Mononuclear cell (primary cell): ENCODE measurements at regions not wholly inside any gene's neighbourhood (a gene's known extent, or its start where the extent isn't known, plus 50 kb on each side); places are given as distances from the start of the nearest gene placed in this dataset.
"Not testable (repeated sequence)": the region's sequence is repeated elsewhere in the genome, so short reads cannot be mapped to it uniquely, and the experiment has no call there.

Experiments
- H3K27me3 ChIP-seq: 2 replicates; pipeline ENCODE4 v1.6.0; 2011; ENCODE audit warnings: low read length, control low read depth; ENCODE audit not compliant: insufficient read depth
- H3K4me1 ChIP-seq: 2 replicates; pipeline ENCODE4 v1.5.1; 2011; ENCODE audit warnings: mild to moderate bottlenecking, low read length, control low read depth; ENCODE audit not compliant: insufficient read depth
- H3K4me3 ChIP-seq: 2 replicates; pipeline ENCODE4 v1.5.1; 2011; ENCODE audit warnings: mild to moderate bottlenecking, low read length, moderate library complexity
- H3K9me3 ChIP-seq: 2 replicates; pipeline ENCODE4 v1.5.1; 2011; ENCODE audit warnings: low read depth, mild to moderate bottlenecking, control low read depth, low read length

GRCh38 chr1:157460381-157460780 lies 91.9 kb downstream of the FCRL5 start:
- Histone ChIP-seq H3K4me1 (no peaks in the 10 kb centered on the region), H3K27me3 (no peaks in the 10 kb centered on the region), H3K9me3 (no peaks in the 10 kb centered on the region), H3K4me3 (no peak overlapping the region)

DNA sequence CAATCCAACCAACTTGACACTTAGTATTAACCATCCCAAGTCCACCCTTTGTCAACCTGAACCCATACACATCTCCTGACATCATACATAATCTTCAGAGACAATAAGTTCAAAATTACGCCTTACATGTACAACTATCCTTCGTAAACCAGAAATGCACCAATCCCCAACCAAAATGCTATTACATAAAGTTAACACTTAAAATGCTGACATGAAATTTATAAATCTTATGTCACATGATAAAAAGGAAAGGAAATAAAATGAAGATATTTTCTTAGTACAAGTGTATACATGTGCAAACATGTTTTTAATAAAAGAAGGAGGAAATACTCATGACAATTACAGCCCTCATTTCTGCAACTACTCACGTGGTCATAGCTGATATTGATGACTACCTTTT lies 95.0 kb downstream of the FCRL5 start:
- H3K4me1 ChIP-seq, result no peaks in the 10 kb centered on the region
- no peaks in the 10 kb centered on the region for H3K9me3 ChIP-seq
- H3K4me3 ChIP-seq, result no peak overlapping the region
- no peaks in the 10 kb centered on the region for H3K27me3 ChIP-seq

- H3K9me3 ChIP-seq, result no peaks in the 10 kb centered on the region
Measured at GRCh38 chr1:157455318-157455717, 97.0 kb downstream of the FCRL5 start.

GRCh38 chr1:157450106-157450505 lies 102.2 kb downstream of the FCRL5 start:
- H3K4me1 ChIP-seq, result no peaks in the 10 kb centered on the region
- no peaks in the 10 kb centered on the region for H3K27me3 ChIP-seq
- H3K9me3 ChIP-seq, result no peaks in the 10 kb centered on the region
- H3K4me3 ChIP-seq, result no peak overlapping the region

More at GRCh38 chr1:157455318-157455717, 97.0 kb downstream of the FCRL5 start:
- Histone ChIP-seq H3K4me3 (no peak overlapping the region), H3K27me3 (no peaks in the 10 kb centered on the region), H3K4me1 (no peaks in the 10 kb centered on the region)

- H3K4me3 ChIP-seq, result no peak overlapping the region
- no peaks in the 10 kb centered on the region for H3K4me1 ChIP-seq
- H3K9me3 ChIP-seq, result no peaks in the 10 kb centered on the region
- no peaks in the 10 kb centered on the region for H3K27me3 ChIP-seq
Measured at GRCh38 chr1:157448636-157449035, 103.7 kb downstream of the FCRL5 start.

DNA sequence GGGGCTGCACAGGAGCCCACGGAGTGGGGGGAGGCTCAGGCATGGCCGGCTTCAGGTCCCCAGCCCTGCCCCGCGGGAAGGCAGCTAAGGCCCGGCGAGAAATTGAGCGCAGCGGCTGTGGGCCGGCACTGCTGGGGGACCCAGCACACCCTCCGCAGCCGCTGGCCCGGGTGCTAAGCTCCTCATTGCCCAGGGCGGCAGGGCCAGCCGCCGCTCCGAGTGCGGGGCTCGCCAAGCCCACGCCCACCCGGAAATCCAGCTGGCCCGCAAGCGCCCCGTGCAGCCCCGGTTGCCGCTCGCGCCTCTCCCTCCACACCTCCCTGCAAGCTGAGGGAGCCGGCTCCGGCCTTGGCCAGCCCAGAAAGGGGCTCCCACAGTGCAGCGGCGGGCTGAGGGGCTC lies 106.0 kb downstream of the FCRL5 start:
- H3K27me3 ChIP-seq, H3K9me3 ChIP-seq, H3K4me3 ChIP-seq, H3K4me1 ChIP-seq: not testable (repeated sequence)

DNA sequence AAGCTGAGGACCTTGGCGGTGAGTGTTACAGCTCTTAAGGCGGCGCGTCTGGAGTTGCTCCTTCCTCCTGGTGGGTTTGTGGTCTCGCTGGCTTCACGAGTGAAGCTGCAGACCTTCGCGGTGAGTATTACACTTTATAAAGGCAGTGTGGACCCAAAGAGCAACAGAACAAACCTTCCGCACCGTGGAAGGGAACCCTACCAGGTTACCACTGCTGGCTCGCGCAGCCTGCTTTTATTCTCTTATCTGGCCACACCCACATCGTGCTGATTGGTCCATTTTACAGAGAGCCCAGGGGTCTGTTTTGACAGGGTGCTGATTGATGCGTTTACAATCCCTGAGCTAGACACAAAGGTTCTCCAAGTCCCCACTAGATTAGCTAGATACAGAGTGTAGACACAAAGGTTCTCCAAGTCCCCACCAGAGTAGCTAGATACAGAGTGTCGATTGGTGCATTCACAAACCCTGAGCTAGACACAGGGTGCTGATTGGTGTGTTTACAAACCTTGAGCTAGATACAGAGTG lies 106.6 kb downstream of the FCRL5 start:
- not testable (repeated sequence) for H3K4me3 ChIP-seq, H3K4me1 ChIP-seq, H3K9me3 ChIP-seq, H3K27me3 ChIP-seq

GRCh38 chr1:157442065-157442464 lies 110.2 kb downstream of the FCRL5 start:
- H3K9me3 ChIP-seq, result no peaks in the 10 kb centered on the region
- peaks cover 29% of the 10 kb centered on the region for H3K4me1 ChIP-seq
- no peak overlapping the region for H3K4me3 ChIP-seq
- no peaks in the 10 kb centered on the region for H3K27me3 ChIP-seq

GRCh38 chr1:157439302-157439954 lies 112.9 kb downstream of the FCRL5 start:
- Histone ChIP-seq H3K27me3 (no peaks in the 10 kb centered on the region), H3K9me3 (no peaks in the 10 kb centered on the region), H3K4me1 (peaks cover 41% of the 10 kb centered on the region), H3K4me3 (no peak overlapping the region)

- Histone ChIP-seq H3K9me3 (no peaks in the 10 kb centered on the region), H3K4me1 (peaks cover 41% of the 10 kb centered on the region), H3K27me3 (no peaks in the 10 kb centered on the region), H3K4me3 (no peak overlapping the region)
Measured at GRCh38 chr1:157438613-157439012, 113.7 kb downstream of the FCRL5 start.

DNA sequence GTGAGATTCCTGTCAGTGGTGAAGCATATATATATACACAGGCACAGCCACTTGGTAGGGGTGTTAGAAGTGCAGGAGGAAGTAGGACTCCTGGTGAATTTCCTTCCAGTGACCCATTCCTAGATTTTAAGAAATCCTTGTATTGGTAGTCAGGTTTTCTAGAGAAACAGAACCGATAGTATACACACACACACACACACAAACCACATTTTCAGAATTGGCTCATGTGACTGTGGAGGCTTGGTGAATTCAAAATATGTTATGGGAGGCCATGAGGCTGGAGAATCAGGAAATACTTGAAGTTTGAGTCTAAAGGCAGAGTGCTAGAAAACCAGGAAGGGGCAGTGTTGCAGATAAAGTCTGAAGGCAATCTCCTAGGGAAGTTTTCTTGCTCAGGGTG lies 114.2 kb downstream of the FCRL5 start:
- Histone ChIP-seq H3K27me3 (no peaks in the 10 kb centered on the region), H3K4me3 (no peak overlapping the region), H3K9me3 (no peaks in the 10 kb centered on the region), H3K4me1 (peaks cover 41% of the 10 kb centered on the region)

DNA sequence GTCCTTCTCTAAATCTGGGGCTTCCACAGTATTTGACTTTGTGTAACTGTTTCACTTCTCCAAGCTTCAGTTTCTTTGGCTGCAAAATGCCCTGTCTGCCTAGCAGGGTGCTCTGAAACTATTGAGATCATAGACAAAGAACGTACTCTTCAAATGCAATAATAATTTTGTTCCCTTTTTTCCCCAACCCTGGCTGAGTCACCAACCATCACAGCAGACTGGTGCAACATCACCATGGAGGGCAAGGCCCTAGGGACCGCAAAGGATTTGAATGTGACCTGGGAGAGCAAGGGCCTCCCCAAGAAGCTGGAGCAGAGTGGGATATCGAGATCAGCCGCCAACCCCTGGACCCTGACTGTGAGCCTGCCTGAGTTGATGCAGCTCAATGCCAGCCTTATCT lies 115.0 kb downstream of the FCRL5 start:
- no peak overlapping the region for H3K4me3 ChIP-seq
- no peaks in the 10 kb centered on the region for H3K9me3 ChIP-seq
- no peaks in the 10 kb centered on the region for H3K27me3 ChIP-seq
- H3K4me1 ChIP-seq, result peaks cover 41% of the 10 kb centered on the region

- Histone ChIP-seq H3K4me3 (no peak overlapping the region), H3K27me3 (no peaks in the 10 kb centered on the region), H3K9me3 (no peaks in the 10 kb centered on the region), H3K4me1 (peaks cover 8% of the 10 kb centered on the region)
Measured at GRCh38 chr1:157431751-157432150, 120.6 kb downstream of the FCRL5 start.

- no peaks in the 10 kb centered on the region for H3K9me3 ChIP-seq
- H3K4me1 ChIP-seq, result no peaks in the 10 kb centered on the region
- no peaks in the 10 kb centered on the region for H3K27me3 ChIP-seq
- H3K4me3 ChIP-seq, result no peak overlapping the region
Measured at GRCh38 chr1:157429601-157430240, 122.6 kb downstream of the FCRL5 start.

DNA sequence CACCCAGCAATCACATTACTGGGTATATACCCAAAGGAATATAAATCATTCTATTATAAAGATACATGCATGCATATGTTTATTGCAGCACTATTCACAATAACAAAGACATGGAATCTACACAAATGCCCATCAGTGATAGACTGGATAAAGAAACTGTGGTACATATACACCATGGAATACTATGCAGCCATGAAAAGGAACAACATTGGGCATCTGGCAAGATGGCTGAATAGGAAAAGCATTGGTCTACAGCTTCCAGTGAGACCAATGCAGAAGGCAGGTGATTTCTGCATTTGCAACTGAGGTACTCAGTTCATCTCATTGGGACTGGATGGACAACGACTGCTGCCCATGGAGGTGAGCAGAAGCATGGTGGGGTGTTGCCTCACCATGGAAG lies 128.6 kb downstream of the FCRL5 start:
- H3K4me1 ChIP-seq, H3K4me3 ChIP-seq, H3K27me3 ChIP-seq, H3K9me3 ChIP-seq: not testable (repeated sequence)
